Loucy (cell line): ENCODE measurements at regions not wholly inside any gene's neighbourhood (a gene's known extent, or its start where the extent isn't known, plus 50 kb on each side); places are given as distances from the start of the nearest gene placed in this dataset.

Experiments used
- H2AFZ ChIP-seq: fragments of 200-600 bp; sonication (generic); 2 replicates; pipeline ENCODE4 v1.6.0; 2016; ENCODE audit warnings: antibody characterized with exemption, mild to moderate bottlenecking, low read length, moderate library complexity
- H3F3A ChIP-seq: fragments of 200-600 bp; 2 replicates; pipeline ENCODE4 v1.6.0; 2016; ENCODE audit warnings: antibody characterized with exemption, low read depth, mild to moderate bottlenecking
- H3K27me3 ChIP-seq: fragments of 200-600 bp; sonication (generic); 2 replicates; pipeline ENCODE4 v1.6.1; 2014; ENCODE audit warnings: low read length, mild to moderate bottlenecking; ENCODE audit not compliant: insufficient read depth, poor library complexity, severe bottlenecking
- H3K36me3 ChIP-seq: fragments of 200-600 bp; sonication (generic); 2 replicates; pipeline ENCODE4 v1.6.1; 2016; ENCODE audit warnings: low read length; ENCODE audit not compliant: insufficient read depth
- H3K4me1 ChIP-seq: fragments of 200-600 bp; sonication (generic); 2 replicates; pipeline ENCODE4 v1.5.1; 2014; ENCODE audit warnings: low read length, mild to moderate bottlenecking; ENCODE audit not compliant: insufficient read depth, poor library complexity, severe bottlenecking
- H3K4me2 ChIP-seq: fragments of 200-600 bp; sonication (generic); 2 replicates; pipeline ENCODE4 v1.6.0; 2014; ENCODE audit warnings: antibody characterized with exemption, low read length, low read depth, mild to moderate bottlenecking; ENCODE audit not compliant: poor library complexity, severe bottlenecking
- H3K4me3 ChIP-seq: fragments of 200-600 bp; sonication (generic); 2 replicates; pipeline ENCODE4 v1.5.1; 2014; ENCODE audit warnings: low read length, mild to moderate bottlenecking, mixed read lengths; ENCODE audit not compliant: poor library complexity, severe bottlenecking
- H3K79me2 ChIP-seq: fragments of 200-600 bp; sonication (generic); 2 replicates; pipeline ENCODE4 v1.6.1; 2014; ENCODE audit warnings: low read length; ENCODE audit not compliant: insufficient read depth
- H3K9ac ChIP-seq: fragments of 200-600 bp; sonication (generic); 2 replicates; pipeline ENCODE4 v1.6.0; 2014; ENCODE audit warnings: mild to moderate bottlenecking, low read depth, low read length, moderate library complexity; ENCODE audit not compliant: poor library complexity, severe bottlenecking
- H3K9me2 ChIP-seq: fragments of 200-600 bp; sonication (generic); replicated peaks from 2 replicates; pipeline ENCODE4 v1.6.1; 2016; ENCODE audit warnings: low read depth, low read length, mixed read lengths
- H3K9me3 ChIP-seq: fragments of 200-600 bp; sonication (generic); 2 replicates; pipeline ENCODE4 v1.6.1; 2014; ENCODE audit warnings: mild to moderate bottlenecking, antibody characterized with exemption, low read length, low read depth; ENCODE audit not compliant: insufficient read depth
- H4K20me1 ChIP-seq: fragments of 200-600 bp; sonication (generic); 2 replicates; pipeline ENCODE4 v1.6.0; 2014; ENCODE audit warnings: antibody characterized with exemption, low read length, mild to moderate bottlenecking; ENCODE audit not compliant: insufficient read depth, poor library complexity, severe bottlenecking
- EZH2phosphoT487 ChIP-seq: fragments of 200-600 bp; IDR thresholded peaks from 2 replicates; pipeline ENCODE4 v1.6.1; 2018; ENCODE audit warnings: antibody characterized with exemption, mild to moderate bottlenecking, moderate library complexity, borderline replicate concordance
- TF ChIP-seq, protein P1 (sequence below): fragments of 200-600 bp; sonication (generic); conservative IDR thresholded peaks from 2 replicates; pipeline ENCODE4 v1.5.1; 2014; ENCODE audit warnings: mild to moderate bottlenecking, antibody characterized with exemption, low read length

DNA sequence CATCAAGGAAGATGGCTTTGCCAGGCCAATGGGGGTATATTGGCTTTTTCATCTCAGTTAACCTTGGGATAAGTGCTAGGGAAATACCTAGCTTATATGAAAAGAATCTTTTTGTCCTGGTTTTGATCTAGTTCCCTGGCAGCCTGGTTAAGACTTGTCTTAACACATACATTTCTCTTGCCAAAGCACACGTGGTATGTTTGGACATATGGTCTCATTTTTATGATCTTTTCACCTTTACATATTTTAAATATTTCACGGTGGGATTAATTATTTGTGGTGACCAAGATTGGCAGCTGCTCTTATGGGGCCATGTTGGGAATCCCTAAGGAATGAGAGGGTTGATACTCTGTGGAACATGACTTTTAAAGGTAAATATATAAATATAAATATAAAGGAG is 312.5 kb downstream of the NPR3 start:
- Histone ChIP-seq H3K4me1 (no peaks in the 10 kb centered on the region), H3K36me3 (no peaks in the 10 kb centered on the region), H3K27me3 (no peaks in the 10 kb centered on the region), H3K4me3 (no peak overlapping the region), H3K79me2 (no peaks in the 10 kb centered on the region), H3F3A (no peaks in the 10 kb centered on the region), H2AFZ (no peak overlapping the region), H3K9me2 (no peaks in the 10 kb centered on the region), H3K9me3 (no peaks in the 10 kb centered on the region), H3K9ac (no peak overlapping the region), H4K20me1 (no peaks in the 10 kb centered on the region), H3K4me2 (no peak overlapping the region)
- no peak for TF ChIP-seq EZH2phosphoT487

DNA sequence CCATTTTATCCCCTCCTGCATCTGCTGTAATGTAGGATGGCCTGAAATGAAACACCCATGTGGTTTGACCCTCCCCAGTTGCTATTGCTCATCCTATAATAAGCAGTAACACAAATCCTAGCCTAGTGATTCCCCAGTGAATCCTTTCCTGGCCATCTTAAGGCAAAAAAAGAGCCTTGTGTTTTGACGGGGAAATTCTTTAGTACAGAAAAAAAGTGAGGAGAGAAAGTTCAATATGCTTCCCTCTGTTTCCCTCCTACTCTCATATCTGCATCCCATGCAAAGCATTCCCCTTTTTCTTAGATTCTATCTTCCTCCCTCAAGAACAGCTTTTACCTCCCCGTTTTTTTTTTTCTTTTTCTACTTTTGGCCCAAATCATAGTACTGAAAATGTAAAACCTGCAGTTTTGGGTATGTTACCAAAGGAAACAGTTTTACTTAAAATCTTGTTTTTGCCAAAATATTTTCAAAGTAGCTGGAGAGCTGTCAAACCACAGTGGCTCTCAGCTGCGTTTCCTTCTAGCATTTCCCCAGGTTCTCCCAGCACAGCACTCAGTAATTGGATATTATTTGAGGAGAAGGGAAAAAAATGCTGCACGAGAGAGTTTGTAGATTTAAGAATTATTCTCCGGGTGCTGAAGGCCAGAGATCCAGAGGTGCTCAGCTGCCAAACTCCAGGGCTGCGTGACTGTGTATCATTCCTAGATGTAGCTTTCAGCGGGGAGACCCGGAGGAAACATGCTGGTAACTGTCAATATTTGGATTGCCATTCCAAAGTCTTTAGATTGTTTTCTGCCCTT is 321.4 kb downstream of the NPR3 start:
- no peak overlapping the region for H2AFZ ChIP-seq
- no peak overlapping the region for H3K4me2 ChIP-seq

DNA sequence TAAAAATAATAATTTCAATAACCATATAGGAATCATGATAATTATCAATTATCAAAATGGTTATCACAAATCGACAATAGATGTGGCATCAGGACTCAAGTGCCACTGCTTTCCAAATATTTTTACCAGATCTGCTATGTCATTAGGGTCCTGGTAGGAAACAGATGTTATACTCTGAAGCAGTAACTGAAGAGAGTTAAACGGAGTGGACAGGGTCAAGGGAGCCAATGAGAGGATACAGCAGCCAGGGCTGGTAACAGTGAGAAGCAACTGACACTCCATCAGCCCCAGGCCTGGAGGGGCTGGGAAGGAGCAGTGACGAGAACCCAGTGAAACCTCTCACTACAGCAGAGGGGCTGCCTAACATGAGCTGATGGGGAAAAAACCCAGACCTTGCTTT is 322.4 kb downstream of the NPR3 start:
- H3K27me3 ChIP-seq, result no peaks in the 10 kb centered on the region
- no peaks in the 10 kb centered on the region for H3K4me1 ChIP-seq
- no peaks in the 10 kb centered on the region; the same call in 1 of the 2 replicates for H3K9me3 ChIP-seq
- H3K79me2 ChIP-seq, result no peaks in the 10 kb centered on the region
- no peak for TF ChIP-seq EZH2phosphoT487
- TF ChIP-seq, protein P1, sequence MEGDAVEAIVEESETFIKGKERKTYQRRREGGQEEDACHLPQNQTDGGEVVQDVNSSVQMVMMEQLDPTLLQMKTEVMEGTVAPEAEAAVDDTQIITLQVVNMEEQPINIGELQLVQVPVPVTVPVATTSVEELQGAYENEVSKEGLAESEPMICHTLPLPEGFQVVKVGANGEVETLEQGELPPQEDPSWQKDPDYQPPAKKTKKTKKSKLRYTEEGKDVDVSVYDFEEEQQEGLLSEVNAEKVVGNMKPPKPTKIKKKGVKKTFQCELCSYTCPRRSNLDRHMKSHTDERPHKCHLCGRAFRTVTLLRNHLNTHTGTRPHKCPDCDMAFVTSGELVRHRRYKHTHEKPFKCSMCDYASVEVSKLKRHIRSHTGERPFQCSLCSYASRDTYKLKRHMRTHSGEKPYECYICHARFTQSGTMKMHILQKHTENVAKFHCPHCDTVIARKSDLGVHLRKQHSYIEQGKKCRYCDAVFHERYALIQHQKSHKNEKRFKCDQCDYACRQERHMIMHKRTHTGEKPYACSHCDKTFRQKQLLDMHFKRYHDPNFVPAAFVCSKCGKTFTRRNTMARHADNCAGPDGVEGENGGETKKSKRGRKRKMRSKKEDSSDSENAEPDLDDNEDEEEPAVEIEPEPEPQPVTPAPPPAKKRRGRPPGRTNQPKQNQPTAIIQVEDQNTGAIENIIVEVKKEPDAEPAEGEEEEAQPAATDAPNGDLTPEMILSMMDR, result no peak
- no peaks in the 10 kb centered on the region for H3F3A ChIP-seq
- no peaks in the 10 kb centered on the region for H3K9me2 ChIP-seq
- no peak overlapping the region for H3K9ac ChIP-seq
- no peak overlapping the region for H3K4me2 ChIP-seq
- no peaks in the 10 kb centered on the region for H4K20me1 ChIP-seq
- H3K36me3 ChIP-seq, result no peaks in the 10 kb centered on the region
- H3K4me3 ChIP-seq, result no peak overlapping the region
- no peak overlapping the region for H2AFZ ChIP-seq

More for the DNA sequence above, 321.4 kb downstream of the NPR3 start:
- no peaks in the 10 kb centered on the region for H3K9me2 ChIP-seq
- no peaks in the 10 kb centered on the region for H3F3A ChIP-seq
- TF ChIP-seq EZH2phosphoT487, result no peak
- TF ChIP-seq, protein P1, result no peak
- H3K4me3 ChIP-seq, result no peak overlapping the region
- H3K79me2 ChIP-seq, result no peaks in the 10 kb centered on the region
- no peaks in the 10 kb centered on the region; the same call in 1 of the 2 replicates for H3K9me3 ChIP-seq
- no peaks in the 10 kb centered on the region for H3K36me3 ChIP-seq
- H4K20me1 ChIP-seq, result no peaks in the 10 kb centered on the region
- H3K9ac ChIP-seq, result no peak overlapping the region
- no peaks in the 10 kb centered on the region for H3K27me3 ChIP-seq
- no peaks in the 10 kb centered on the region for H3K4me1 ChIP-seq
